IMR-90 (cell line): ENCODE measurements at regions not wholly inside any gene's neighbourhood (a gene's known extent, or its start where the extent isn't known, plus 50 kb on each side); places are given as distances from the start of the nearest gene placed in this dataset.

ENCODE experiments used
- ATAC-seq: fragments of 200-7000 bp; cut with Tn5 transposase; 2 replicates; pipeline ENCODE4 v1.9.1; 2020; ENCODE audit warnings: low read depth, mild to moderate bottlenecking, moderate library complexity
- BruUV-seq: library from RNA; stranded (reverse); fragments of 400-500 nt; replicated peaks from 2 replicates; lab custom pipeline; 2021; lab: Mats Ljungman, UMichigan
- CTCF ChIA-PET: fragments of 300-600 bp; formaldehyde crosslinking; extraction: SDS; loops from one replicate; lab custom pipeline; 2021; ENCODE audit warnings: antibody characterized with exemption; lab: Yijun Ruan, JAX
- POLR2A ChIA-PET: fragments of 300-600 bp; sonication (Branson Sonifier 250); formaldehyde crosslinking; loops from one replicate; lab custom pipeline; 2022; ENCODE audit warnings: antibody characterized with exemption; ENCODE audit not compliant: unreplicated experiment; lab: Charles Lee
- DNase-seq: peaks from one replicate; pipeline ENCODE4 v3.0.0; 2013
- H2AFZ ChIP-seq: replicated peaks from 2 replicates; pipeline ENCODE3; 2013; ENCODE audit warnings: low read length, mild to moderate bottlenecking; ENCODE audit not compliant: poor library complexity
- H2AK5ac ChIP-seq: 2 replicates; pipeline ENCODE4 v1.6.1; 2013; ENCODE audit warnings: low read depth, low read length, inconsistent platforms
- H2AK9ac ChIP-seq: replicated peaks from 2 replicates; pipeline ENCODE3; 2013; ENCODE audit warnings: mild to moderate bottlenecking, low read depth, low read length, moderate library complexity; ENCODE audit not compliant: poor library complexity
- H2BK120ac ChIP-seq: 2 replicates; pipeline ENCODE4 v1.6.1; 2013; ENCODE audit warnings: low read depth, low read length, inconsistent platforms
- H2BK15ac ChIP-seq: 3 replicates; pipeline ENCODE4 v1.6.1; 2013; ENCODE audit warnings: low read depth, low read length, inconsistent platforms
- H2BK20ac ChIP-seq: 2 replicates; pipeline ENCODE4 v1.6.1; 2013; ENCODE audit warnings: low read depth, mild to moderate bottlenecking, inconsistent platforms, low read length, moderate library complexity
- H2BK5ac ChIP-seq: 2 replicates; pipeline ENCODE4 v1.6.1; 2013; ENCODE audit warnings: mild to moderate bottlenecking, low read depth, low read length, inconsistent platforms; ENCODE audit not compliant: poor library complexity, severe bottlenecking
- H3K14ac ChIP-seq: replicated peaks from 2 replicates; pipeline ENCODE4 v1.6.1; 2013; ENCODE audit warnings: low read depth, low read length, inconsistent platforms
- H3K18ac ChIP-seq: 2 replicates; pipeline ENCODE4 v1.6.1; 2013; ENCODE audit warnings: low read depth, low read length, control low read depth
- H3K23ac ChIP-seq: 2 replicates; pipeline ENCODE4 v1.6.1; 2013; ENCODE audit warnings: low read depth, low read length, inconsistent platforms
- H3K27ac ChIP-seq: 2 replicates; pipeline ENCODE4 v1.5.1; 2013; ENCODE audit warnings: mild to moderate bottlenecking, control low read depth, low read length; ENCODE audit not compliant: insufficient read depth
- H3K27me3 ChIP-seq: 2 replicates; pipeline ENCODE4 v1.6.1; 2013; ENCODE audit warnings: low read length; ENCODE audit not compliant: control insufficient read depth, insufficient read depth
- H3K36me3 ChIP-seq: 2 replicates; pipeline ENCODE4 v1.6.1; 2013; ENCODE audit warnings: low read length, mixed read lengths; ENCODE audit not compliant: control insufficient read depth, insufficient read depth
- H3K4ac ChIP-seq: 2 replicates; pipeline ENCODE4 v1.6.1; 2013; ENCODE audit warnings: low read depth, low read length, inconsistent platforms
- H3K4me1 ChIP-seq: 2 replicates; pipeline ENCODE4 v1.6.1; 2013; ENCODE audit warnings: low read length, mixed read lengths; ENCODE audit not compliant: control insufficient read depth, insufficient read depth
- H3K4me2 ChIP-seq: 2 replicates; pipeline ENCODE4 v1.6.1; 2013; ENCODE audit warnings: low read depth, mild to moderate bottlenecking, control low read depth, low read length, moderate library complexity
- H3K4me3 ChIP-seq: 2 replicates; pipeline ENCODE4 v1.5.1; 2013; ENCODE audit warnings: low read depth, mild to moderate bottlenecking, control low read depth, low read length, moderate library complexity; ENCODE audit not compliant: insufficient read depth
- H3K56ac ChIP-seq: 2 replicates; pipeline ENCODE4 v1.6.1; 2013; ENCODE audit warnings: low read length, inconsistent platforms; ENCODE audit not compliant: insufficient read depth; ENCODE audit errors: extremely low read depth
- H3K79me1 ChIP-seq, 2 experiments: 2 replicates each; pipeline ENCODE4 v1.6.1; 2013; ENCODE audit warnings: low read length in 2 of 2, inconsistent platforms in 1 of 2, low read depth in 1 of 2
- H3K9ac ChIP-seq: 2 replicates; pipeline ENCODE4 v1.6.1; 2013; ENCODE audit warnings: low read depth, low read length, control low read depth
- H3K9me1 ChIP-seq: 2 replicates; pipeline ENCODE4 v1.6.1; 2013; ENCODE audit warnings: low read length, inconsistent platforms; ENCODE audit not compliant: insufficient read depth
- H3K9me3 ChIP-seq: 2 replicates; pipeline ENCODE4 v1.6.1; 2013; ENCODE audit warnings: low read length; ENCODE audit not compliant: control insufficient read depth, insufficient read depth
- H4K20me1 ChIP-seq: 2 replicates; pipeline ENCODE4 v1.6.1; 2013; ENCODE audit warnings: low read length, inconsistent platforms; ENCODE audit not compliant: insufficient read depth
- H4K5ac ChIP-seq: 2 replicates; pipeline ENCODE4 v1.6.1; 2013; ENCODE audit warnings: mild to moderate bottlenecking, low read depth, low read length, control low read depth
- H4K8ac ChIP-seq, 2 experiments: 2 replicates each; pipeline ENCODE4 v1.6.1; 2013; ENCODE audit warnings: low read depth in 2 of 2, low read length in 2 of 2, control low read depth in 1 of 2, inconsistent platforms in 1 of 2
- H4K91ac ChIP-seq: 2 replicates; pipeline ENCODE4 v1.6.1; 2013; ENCODE audit warnings: low read depth, low read length, inconsistent platforms; ENCODE audit not compliant: insufficient read depth
- CHD1 ChIP-seq: IDR thresholded peaks from 2 replicates; pipeline ENCODE4 v1.6.1; 2012; ENCODE audit warnings: low read depth, low read length, improper control_type of control experiment
- FOS ChIP-seq: fragments of 150-350 bp; IDR thresholded peaks from 2 replicates; pipeline ENCODE4 v1.6.1; 2016; ENCODE audit warnings: low read depth, low read length
- MAFK ChIP-seq: IDR thresholded peaks from 2 replicates; pipeline ENCODE4 v1.6.1; 2012; ENCODE audit warnings: low read depth, low read length, improper control_type of control experiment
- NFE2L2 ChIP-seq: fragments of 150-350 bp; IDR thresholded peaks from 2 replicates; pipeline ENCODE4 v1.6.1; 2016; ENCODE audit warnings: low read depth, mild to moderate bottlenecking, low read length
- POLR2A ChIP-seq: IDR thresholded peaks from 2 replicates; pipeline ENCODE4 v1.6.1; 2012; ENCODE audit warnings: mild to moderate bottlenecking, low read depth, low read length
- RCOR1 ChIP-seq: IDR thresholded peaks from 2 replicates; pipeline ENCODE4 v1.6.1; 2012; ENCODE audit warnings: mild to moderate bottlenecking, low read length, improper control_type of control experiment; ENCODE audit not compliant: insufficient replicate concordance
- RFX5 ChIP-seq: IDR thresholded peaks from 2 replicates; pipeline ENCODE4 v1.8.0; 2012; ENCODE audit warnings: low read depth, mild to moderate bottlenecking, low read length, moderate library complexity
- SMC3 ChIP-seq: fragments of 150-350 bp; IDR thresholded peaks from 2 replicates; pipeline ENCODE4 v1.6.1; 2016; ENCODE audit warnings: low read depth, mild to moderate bottlenecking, antibody characterized with exemption, low read length, moderate library complexity
- USF2 ChIP-seq: fragments of 150-350 bp; IDR thresholded peaks from 2 replicates; pipeline ENCODE4 v1.6.1; 2017; ENCODE audit warnings: mild to moderate bottlenecking, antibody characterized with exemption, low read length, low read depth
- dilution Hi-C: fragments of 300-500 bp; cut with HindIII; formaldehyde crosslinking; loops from one replicate; pipeline ENCODE4 v1.14.3; 2018; ENCODE audit warnings: low sequenced_read_pairs; ENCODE audit not compliant: unreplicated experiment
- in situ Hi-C: fragments of 300-500 bp; cut with MboI; formaldehyde crosslinking; loops from 3 replicates; pipeline ENCODE4 v1.14.3; 2019; ENCODE audit warnings: low sequenced_read_pairs, inconsistent platforms, mixed read lengths
- intact Hi-C: fragments of 100-400 bp; cut with micrococcal nuclease; formaldehyde crosslinking; loops from 2 replicates; pipeline ENCODE4 v1.10.0; 2022
- TF ChIP-seq, protein P1 (sequence below): fragments of 150-350 bp; IDR thresholded peaks from 2 replicates; pipeline ENCODE4 v1.6.1; 2016; ENCODE audit warnings: low read depth, mild to moderate bottlenecking, low read length, moderate library complexity, borderline replicate concordance
- TF ChIP-seq, protein P2 (sequence below): conservative IDR thresholded peaks from 2 replicates; pipeline ENCODE4 v1.5.1; 2012; ENCODE audit warnings: mild to moderate bottlenecking, low read depth, low read length, improper control_type of control experiment

DNA sequence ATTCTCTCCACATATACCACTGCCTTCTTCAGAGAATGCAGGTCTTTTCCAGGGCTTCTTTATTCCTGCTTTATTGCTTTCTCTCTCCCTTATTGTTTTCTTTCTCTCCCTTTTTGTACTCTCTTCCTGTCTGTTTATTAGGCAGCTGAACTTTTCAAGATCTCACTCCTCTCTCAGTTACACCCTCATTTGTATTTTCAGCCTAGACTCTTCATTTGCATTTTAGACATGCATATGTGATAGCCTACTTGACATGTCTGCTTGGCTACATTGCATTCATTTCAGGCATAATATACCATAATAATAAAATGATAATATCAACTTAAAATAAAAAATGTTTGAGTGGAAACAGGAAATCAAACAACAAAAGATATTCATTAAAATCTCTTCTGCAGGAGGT is 377.9 kb upstream of the TNC start:
- Histone ChIP-seq H2BK120ac (no peak overlapping the region), H3K18ac (no peak overlapping the region), H3K27ac (no peak overlapping the region), H2BK5ac (no peak overlapping the region), H3K56ac (no peak overlapping the region), H3K9ac (no peak overlapping the region), H3K4ac (no peak overlapping the region), H3K36me3 (no peaks in the 10 kb centered on the region), H2AFZ (no peak overlapping the region), H4K20me1 (no peaks in the 10 kb centered on the region), H2BK15ac (no peak overlapping the region), H3K14ac (no peak overlapping the region), H2BK20ac (no peak overlapping the region), H2AK9ac (no peak overlapping the region), H4K91ac (no peak overlapping the region), H3K4me2 (no peak overlapping the region), H3K4me3 (no peak overlapping the region), H3K9me1 (no peaks in the 10 kb centered on the region), H3K79me1 (no peaks in the 10 kb centered on the region), H3K23ac (no peak overlapping the region), H4K5ac (no peak overlapping the region), H4K8ac (no peak overlapping the region), H2AK5ac (no peak overlapping the region), H3K27me3 (no peaks in the 10 kb centered on the region), H3K4me1 (peaks cover 2% of the 10 kb centered on the region; the same call in 1 of the 2 replicates), H3K9me3 (no peaks in the 10 kb centered on the region)
- in situ Hi-C loops (no loop called here), intact Hi-C loops (no loop called here), dilution Hi-C loops (no loop called here)
- no peak for ATAC-seq
- no TSS peak for BruUV-seq
- TF ChIP-seq RCOR1, result no peak
- TF ChIP-seq RFX5, result no peak
- no peak for TF ChIP-seq SMC3
- TF ChIP-seq POLR2A, result no peak
- TF ChIP-seq, protein P1, sequence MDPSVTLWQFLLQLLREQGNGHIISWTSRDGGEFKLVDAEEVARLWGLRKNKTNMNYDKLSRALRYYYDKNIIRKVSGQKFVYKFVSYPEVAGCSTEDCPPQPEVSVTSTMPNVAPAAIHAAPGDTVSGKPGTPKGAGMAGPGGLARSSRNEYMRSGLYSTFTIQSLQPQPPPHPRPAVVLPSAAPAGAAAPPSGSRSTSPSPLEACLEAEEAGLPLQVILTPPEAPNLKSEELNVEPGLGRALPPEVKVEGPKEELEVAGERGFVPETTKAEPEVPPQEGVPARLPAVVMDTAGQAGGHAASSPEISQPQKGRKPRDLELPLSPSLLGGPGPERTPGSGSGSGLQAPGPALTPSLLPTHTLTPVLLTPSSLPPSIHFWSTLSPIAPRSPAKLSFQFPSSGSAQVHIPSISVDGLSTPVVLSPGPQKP, result no peak
- TF ChIP-seq, protein P2, sequence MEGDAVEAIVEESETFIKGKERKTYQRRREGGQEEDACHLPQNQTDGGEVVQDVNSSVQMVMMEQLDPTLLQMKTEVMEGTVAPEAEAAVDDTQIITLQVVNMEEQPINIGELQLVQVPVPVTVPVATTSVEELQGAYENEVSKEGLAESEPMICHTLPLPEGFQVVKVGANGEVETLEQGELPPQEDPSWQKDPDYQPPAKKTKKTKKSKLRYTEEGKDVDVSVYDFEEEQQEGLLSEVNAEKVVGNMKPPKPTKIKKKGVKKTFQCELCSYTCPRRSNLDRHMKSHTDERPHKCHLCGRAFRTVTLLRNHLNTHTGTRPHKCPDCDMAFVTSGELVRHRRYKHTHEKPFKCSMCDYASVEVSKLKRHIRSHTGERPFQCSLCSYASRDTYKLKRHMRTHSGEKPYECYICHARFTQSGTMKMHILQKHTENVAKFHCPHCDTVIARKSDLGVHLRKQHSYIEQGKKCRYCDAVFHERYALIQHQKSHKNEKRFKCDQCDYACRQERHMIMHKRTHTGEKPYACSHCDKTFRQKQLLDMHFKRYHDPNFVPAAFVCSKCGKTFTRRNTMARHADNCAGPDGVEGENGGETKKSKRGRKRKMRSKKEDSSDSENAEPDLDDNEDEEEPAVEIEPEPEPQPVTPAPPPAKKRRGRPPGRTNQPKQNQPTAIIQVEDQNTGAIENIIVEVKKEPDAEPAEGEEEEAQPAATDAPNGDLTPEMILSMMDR, result no peak
- no peak for TF ChIP-seq USF2
- no peak for TF ChIP-seq MAFK
- no peak for TF ChIP-seq CHD1
- TF ChIP-seq FOS, result no peak
- TF ChIP-seq NFE2L2, result no peak
- no peak for DNase-seq
- ChIA-PET CTCF (no interaction called here), POLR2A (no interaction called here)
